ENCODE measurements at regions not wholly inside any gene's neighbourhood (a gene's known extent, or its start where the extent isn't known, plus 50 kb on each side); places are given as distances from the start of the nearest gene placed in this dataset.

GRCh38 chr21:20108016-20108415 lies 890.2 kb upstream of the NCAM2 start:
- H3K9me3 ChIP-seq, result no peaks in the 10 kb centered on the region
- intact Hi-C loops (cut with DNase I), result no loop called here
- no peak overlapping the region for H3K27ac ChIP-seq
- no peak for TF ChIP-seq POLR2AphosphoS5 (IDR thresholded peaks at IDR 0.05)
- TF ChIP-seq POLR2A (IDR thresholded peaks at IDR 0.05), result no peak
- TF ChIP-seq CTCF (IDR thresholded peaks at IDR 0.05), result no peak
- TF ChIP-seq EP300 (IDR thresholded peaks at IDR 0.05), result no peak
- 29 to 35% methylated on average over 1 of the region's 1 CpG for WGBS, 2 donors
- H3K36me3 ChIP-seq, result no peaks in the 10 kb centered on the region
- no peak for DNase-seq
- H3K4me3 ChIP-seq, result no peak overlapping the region
- peaks cover 0 to 10% (median 0%) of the 10 kb centered on the region in 4 donors for H3K4me1 ChIP-seq
- H3K27me3 ChIP-seq, result no peaks in the 10 kb centered on the region

- Histone ChIP-seq H3K9me3 (no peaks in the 10 kb centered on the region), H3K36me3 (no peaks in the 10 kb centered on the region), H3K4me1 (peaks cover 0 to 10% (median 0%) of the 10 kb centered on the region in 4 donors), H3K27me3 (no peaks in the 10 kb centered on the region), H3K27ac (no peak overlapping the region), H3K4me3 (no peak overlapping the region)
- no peak for DNase-seq
- TF ChIP-seq EP300 (IDR thresholded peaks at IDR 0.05), result no peak
- no peak for TF ChIP-seq CTCF (IDR thresholded peaks at IDR 0.05)
- no peak for TF ChIP-seq POLR2AphosphoS5 (IDR thresholded peaks at IDR 0.05)
- WGBS, 2 donors, result 83 to 90% methylated on average over 2 of the region's 2 CpGs
- intact Hi-C loops (cut with DNase I), result no loop called here
These were observed 889.2 kb upstream of the NCAM2 start for GRCh38 chr21:20108976-20109540.

GRCh38 chr21:20110368-20110767 lies 887.8 kb upstream of the NCAM2 start:
- Histone ChIP-seq H3K4me3 (no peak overlapping the region), H3K4me1 (peaks cover 0 to 10% (median 0%) of the 10 kb centered on the region in 4 donors), H3K27me3 (no peaks in the 10 kb centered on the region), H3K36me3 (no peaks in the 10 kb centered on the region), H3K27ac (no peak overlapping the region), H3K9me3 (peaks cover 0 to 1% (median 0%) of the 10 kb centered on the region in 4 donors)
- DNase-seq, result no peak
- intact Hi-C loops (cut with DNase I), result no loop called here
- no peak for TF ChIP-seq POLR2AphosphoS5 (IDR thresholded peaks at IDR 0.05)
- no peak for TF ChIP-seq EP300 (IDR thresholded peaks at IDR 0.05)
- TF ChIP-seq CTCF (IDR thresholded peaks at IDR 0.05), result no peak
- no peak for TF ChIP-seq POLR2A (IDR thresholded peaks at IDR 0.05)
- WGBS, 2 donors, result 74% methylated on average over 2 of the region's 2 CpGs

- 93 to 98% methylated on average over 1 of the region's 1 CpG for WGBS, 2 donors
- no peaks in the 10 kb centered on the region for H3K36me3 ChIP-seq
- no peak overlapping the region for H3K27ac ChIP-seq
- TF ChIP-seq POLR2A (IDR thresholded peaks at IDR 0.05) (no peak), CTCF (IDR thresholded peaks at IDR 0.05) (no peak), EP300 (IDR thresholded peaks at IDR 0.05) (no peak), POLR2AphosphoS5 (IDR thresholded peaks at IDR 0.05) (no peak)
- no peaks in the 10 kb centered on the region for H3K27me3 ChIP-seq
- DNase-seq, result no peak
- H3K4me3 ChIP-seq, result no peak overlapping the region
- peaks cover 0 to 12% (median 5%) of the 10 kb centered on the region in 4 donors for H3K9me3 ChIP-seq
- no peaks in the 10 kb centered on the region for H3K4me1 ChIP-seq
- intact Hi-C loops (cut with DNase I), result no loop called here
These were observed 846.5 kb upstream of the NCAM2 start for GRCh38 chr21:20151741-20152140.

- no peaks in the 10 kb centered on the region for H3K4me1 ChIP-seq
- H3K9me3 ChIP-seq, result peaks cover 0 to 4% (median 0%) of the 10 kb centered on the region in 4 donors
- intact Hi-C loops (cut with DNase I), result no loop called here
- no peak for TF ChIP-seq POLR2AphosphoS5 (IDR thresholded peaks at IDR 0.05)
- TF ChIP-seq EP300 (IDR thresholded peaks at IDR 0.05), result no peak
- TF ChIP-seq POLR2A (IDR thresholded peaks at IDR 0.05), result no peak
- H3K27ac ChIP-seq, result no peak overlapping the region
- no peaks in the 10 kb centered on the region for H3K36me3 ChIP-seq
- H3K4me3 ChIP-seq, result no peak overlapping the region
- no peaks in the 10 kb centered on the region for H3K27me3 ChIP-seq
- WGBS, 2 donors, result 55 to 69% methylated on average over 4 of the region's 4 CpGs
- no peak for DNase-seq
These were observed 835.0 kb upstream of the NCAM2 start for GRCh38 chr21:20163167-20163566.
